ENCODE measurements at regions not wholly inside any gene's neighbourhood (a gene's known extent, or its start where the extent isn't known, plus 50 kb on each side); places are given as distances from the start of the nearest gene placed in this dataset.
A peak's percentile ranks its signal among the peaks of the same experiment; 100 is the strongest.

DNA sequence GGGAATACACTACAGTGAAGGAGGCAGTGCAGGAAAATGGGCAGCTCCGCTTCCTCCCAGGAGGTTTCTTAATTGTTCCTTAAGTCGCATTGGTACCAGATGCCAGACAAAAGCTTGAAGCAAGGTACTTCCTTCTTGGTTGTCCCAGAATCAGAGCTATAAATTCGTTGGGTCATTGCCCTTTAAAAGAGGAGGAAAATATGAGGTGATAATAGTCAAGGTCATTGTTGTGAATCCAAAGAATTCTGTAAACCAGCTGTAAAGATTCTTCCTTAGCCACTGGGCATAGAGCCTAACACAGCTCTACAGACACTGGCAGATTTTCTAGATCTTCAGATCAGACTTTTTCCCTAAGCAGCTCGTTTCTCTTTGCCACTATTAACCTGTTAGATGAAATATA, 444.1 kb upstream of the TLE4 start:
- no peak for DNase-seq

DNA sequence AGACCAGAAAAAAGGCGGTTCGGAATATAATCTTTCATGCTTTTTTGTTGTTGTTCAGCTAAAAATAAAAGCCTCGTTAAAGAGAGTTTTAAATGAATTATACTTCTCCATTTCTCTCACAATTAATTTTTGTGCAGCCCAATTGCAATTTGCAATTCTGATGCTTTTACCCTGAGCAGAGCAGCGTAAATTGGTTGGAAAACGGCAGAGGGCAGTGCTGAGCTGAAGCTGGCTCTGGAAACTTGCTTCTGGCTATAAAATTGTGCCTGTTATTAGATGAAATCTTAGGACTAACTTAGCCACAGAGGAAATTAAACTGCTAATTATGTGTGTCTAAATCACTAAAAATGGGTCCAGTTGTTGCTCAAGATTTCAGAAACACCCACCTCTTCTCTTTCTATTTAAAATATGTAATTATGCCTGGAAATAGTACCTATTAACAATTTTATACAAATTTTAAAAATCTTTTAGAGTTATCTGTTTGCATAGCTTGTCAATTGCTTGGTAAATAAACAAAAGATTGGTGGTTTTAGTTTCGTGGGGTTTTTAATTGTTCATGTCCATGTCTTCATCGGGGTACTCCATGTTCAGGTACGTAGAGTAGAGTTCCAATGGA, 441.8 kb upstream of the TLE4 start:
- DNase-seq = peak; percentile 18

DNA sequence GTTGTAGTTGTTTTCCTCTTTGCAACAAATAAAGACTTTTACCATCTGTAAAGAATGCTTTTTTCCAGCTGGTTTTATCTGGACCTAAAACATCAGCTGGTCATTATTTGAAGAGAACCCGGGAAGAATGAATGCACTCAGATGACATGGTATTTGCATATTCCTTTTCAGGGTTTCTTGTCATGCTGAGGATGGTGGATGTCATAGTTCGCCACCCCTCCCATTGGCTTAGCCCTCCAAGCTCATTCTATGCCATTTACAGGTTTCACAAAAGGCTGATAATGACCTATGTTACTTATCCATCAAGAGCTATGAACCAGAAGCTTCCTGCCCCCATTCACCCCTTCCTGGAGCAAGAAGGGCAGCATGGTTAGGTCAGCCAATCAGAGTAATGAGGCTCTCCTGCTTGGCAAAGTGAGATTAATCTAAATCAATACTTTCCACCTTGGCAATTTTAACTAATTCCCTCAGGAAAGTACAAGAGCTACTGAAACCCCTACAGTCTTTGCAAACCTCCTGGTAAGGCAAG, 440.5 kb upstream of the TLE4 start:
- no peak for DNase-seq

DNA sequence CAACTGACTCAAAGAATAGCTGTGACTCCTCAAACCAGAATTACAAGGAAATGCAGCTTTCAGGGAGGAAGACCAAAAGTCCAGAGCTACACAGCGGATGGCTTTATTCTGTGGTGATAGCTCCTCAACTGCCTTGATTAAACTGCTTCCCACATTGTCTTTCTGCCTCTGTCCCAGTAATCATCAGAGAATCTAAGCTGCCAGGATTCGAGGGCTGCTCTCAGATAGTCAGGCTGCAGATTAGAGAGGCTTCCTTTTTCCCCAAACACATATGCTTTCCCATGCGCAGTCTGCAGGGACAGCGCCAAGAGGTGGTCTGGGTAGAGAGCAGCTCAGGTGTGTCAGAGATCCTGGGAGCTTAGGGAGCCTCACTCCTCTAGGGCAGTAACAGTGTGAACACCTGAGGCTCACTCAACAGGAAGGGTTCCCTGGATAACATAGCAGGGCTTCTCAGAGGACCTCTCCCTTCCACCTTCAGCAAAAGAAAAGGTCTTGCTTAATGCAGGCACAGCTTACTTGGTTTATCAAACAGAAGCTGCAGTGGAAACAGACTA, 439.9 kb upstream of the TLE4 start:
- DNase-seq = no peak

DNA sequence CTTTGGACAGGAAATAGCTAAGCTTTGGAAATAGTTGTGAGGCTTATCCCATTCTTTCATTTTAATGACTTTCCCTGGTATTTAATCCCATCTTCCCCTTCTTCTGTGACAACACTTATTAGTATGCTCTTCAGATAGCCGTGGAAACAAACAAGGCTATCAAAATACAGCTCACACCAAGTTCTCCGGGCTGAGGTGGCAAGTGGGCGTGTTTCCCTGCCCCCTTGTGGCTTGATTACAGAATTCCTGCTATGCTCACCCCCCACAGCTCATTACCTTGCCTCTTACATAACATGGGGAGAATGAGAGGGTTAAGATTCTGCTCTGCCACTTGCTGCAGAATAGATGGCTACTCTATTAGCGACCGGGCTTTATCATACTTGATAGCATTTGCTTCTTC, 437.1 kb upstream of the TLE4 start:
- DNase-seq = no peak

DNA sequence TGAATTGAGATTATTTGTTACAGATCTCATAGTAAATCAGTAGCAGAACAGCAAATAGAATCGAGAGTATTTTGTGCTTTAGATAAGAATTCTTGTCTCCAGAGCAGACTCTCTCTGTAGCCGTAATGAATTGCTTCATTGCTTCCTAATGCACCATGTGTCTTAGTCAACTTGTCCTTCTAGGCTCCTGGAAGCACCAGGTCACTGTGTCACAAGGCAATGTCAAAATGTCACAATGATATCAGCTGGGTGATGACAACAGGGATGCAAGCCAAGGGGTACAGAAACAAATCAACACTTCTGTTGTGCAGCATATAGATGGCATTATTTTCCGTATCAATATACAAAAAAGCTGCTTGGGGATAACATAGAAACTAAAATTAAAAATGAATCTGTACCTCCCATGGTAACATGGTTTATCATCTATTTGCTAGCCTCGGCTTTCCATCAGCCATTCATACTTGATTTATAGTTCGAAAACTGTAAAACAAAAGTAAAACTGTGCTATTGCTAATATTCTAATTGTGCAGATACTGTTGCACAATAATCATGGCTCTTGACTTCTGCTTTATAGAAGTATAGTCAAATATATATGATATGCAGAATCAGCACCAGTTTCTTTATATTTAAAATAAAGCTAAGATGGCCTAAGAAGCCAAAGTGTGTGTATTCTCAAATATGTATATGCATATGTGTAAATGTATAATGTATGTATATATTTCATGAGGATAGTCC, 435.9 kb upstream of the TLE4 start:
- DNase-seq = no peak

DNA sequence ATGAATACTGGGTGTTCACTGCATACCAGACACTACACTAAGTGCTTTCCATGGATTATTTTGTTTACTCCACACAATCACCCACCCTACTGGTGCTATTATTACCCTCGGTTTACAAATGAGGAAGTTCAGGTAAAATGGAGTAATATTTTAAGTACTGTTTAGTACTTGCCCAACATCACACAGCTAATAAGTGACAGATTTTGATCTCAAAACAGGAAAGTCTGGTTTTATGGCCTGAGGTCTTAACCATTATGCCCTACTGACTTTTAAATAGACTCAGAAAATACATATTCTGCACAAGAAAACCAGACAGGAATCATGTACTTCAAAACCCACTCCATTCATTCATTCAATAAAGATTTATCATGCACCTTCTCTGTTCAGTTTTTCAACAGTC, 431.0 kb upstream of the TLE4 start:
- no peak for DNase-seq

DNA sequence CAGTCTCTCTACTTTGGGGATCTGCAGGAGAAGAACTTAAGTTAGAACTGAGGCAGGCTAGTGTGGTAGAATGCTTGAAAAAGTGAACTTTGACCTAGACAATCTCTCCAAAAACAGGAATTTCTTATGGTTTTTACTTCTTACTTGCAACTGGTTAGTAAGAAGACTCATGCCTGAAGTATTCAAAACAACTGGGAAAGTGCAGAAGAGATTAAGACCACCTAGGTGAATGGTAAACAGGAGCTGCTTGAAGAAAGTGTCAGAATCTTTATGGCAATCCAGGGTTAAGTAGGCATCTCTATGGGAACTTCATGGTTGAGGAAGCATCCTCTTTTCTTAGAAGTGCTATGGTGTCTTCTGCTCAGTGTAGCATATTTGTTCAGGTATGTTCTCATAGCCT, 428.6 kb upstream of the TLE4 start:
- no peak for DNase-seq

DNA sequence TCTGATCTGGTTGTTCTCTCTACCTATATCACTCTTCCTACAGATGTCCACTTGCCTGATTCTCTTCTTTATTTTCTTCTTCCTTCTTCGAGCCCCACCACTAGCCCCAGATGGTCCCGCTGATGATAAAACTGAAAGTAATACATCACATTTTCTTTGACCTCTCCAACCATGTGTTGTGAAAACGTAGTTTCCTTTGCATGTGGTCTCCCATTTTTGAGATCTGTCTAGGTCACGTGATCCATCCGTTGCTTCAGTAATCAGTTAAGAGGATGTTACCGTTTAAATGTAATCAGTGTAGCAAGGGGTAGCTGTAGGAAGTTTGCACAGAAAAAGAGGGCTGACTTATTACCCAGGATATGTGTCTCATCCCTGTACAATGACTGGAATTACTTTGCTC, 426.3 kb upstream of the TLE4 start:
- DNase-seq = no peak

DNA sequence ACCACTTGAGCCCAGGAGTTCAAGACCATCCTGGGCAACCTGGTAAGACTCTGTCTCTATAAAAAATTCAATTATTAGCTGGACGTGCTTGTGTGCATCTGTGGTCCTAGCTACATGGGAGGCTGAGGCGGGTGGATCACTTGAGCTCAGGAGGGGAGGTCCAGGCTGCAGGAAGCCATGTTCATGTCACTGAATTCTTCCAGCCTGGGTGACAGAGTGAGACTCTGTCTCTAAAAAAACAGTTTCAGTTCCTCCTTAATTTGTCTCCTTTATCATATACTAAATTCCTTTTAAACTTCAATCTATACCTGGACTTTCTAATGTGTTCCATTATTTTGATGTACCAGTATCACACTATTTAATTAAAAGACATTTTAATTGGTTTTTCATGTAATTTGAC, 422.2 kb upstream of the TLE4 start:
- DNase-seq = no peak

DNA sequence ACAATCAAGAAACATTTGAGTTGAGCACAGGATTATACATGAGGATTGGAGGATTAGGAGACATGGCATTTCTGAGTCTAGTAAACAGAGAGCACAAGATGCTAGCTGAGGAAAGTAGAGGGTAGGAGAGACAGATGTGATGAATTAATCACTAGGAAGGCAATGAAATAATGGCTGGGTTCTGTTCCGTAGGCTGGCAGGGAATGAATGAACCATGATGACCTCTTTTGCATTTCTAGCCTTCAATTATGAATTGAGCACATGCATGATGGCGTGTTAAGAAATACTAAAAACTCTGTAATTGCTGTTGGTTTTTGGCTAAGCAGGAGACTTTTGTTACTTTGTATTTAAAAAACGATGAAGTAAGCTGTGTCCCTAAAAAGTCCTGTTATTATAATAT, 420.0 kb upstream of the TLE4 start:
- DNase-seq = no peak

DNA sequence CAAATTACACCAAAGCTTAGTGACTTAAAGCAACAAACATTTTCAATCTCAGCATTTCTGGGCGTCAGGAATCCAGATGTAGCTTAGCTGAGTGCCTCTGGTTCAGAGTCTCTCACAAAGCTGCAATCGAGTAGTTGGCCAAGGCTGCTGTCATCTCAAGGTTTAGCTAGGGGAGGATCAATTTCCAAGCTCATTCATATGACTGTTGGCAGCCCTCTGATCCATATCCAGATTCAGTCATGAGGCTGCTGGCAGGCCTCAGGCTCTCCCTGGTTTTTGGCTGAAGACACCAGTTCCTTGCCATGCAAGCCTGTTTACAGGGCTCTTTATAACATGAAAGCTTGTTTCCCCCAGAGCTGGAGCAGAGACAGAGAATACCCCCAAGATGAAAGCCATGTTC, 419.5 kb upstream of the TLE4 start:
- DNase-seq = no peak

DNA sequence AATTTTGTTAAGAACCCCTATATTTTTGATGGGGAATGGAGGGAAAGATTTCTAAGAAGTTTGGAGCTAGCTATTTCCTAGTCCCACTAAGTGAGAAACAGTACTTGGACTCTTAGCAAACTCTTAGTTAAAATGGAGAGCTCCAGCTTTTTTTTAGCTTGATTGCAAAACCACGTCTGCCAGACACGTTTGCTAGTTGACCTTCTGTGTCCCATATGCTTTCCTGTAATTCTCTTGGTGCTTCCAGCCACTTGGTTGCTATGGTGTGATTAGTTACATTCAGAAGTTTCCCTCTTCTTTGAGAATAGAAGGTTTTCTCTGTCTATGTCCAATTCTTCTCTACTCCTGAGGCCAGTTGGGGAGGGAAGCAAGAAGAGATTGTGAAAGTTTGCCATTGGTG, 417.0 kb upstream of the TLE4 start:
- DNase-seq = no peak

DNA sequence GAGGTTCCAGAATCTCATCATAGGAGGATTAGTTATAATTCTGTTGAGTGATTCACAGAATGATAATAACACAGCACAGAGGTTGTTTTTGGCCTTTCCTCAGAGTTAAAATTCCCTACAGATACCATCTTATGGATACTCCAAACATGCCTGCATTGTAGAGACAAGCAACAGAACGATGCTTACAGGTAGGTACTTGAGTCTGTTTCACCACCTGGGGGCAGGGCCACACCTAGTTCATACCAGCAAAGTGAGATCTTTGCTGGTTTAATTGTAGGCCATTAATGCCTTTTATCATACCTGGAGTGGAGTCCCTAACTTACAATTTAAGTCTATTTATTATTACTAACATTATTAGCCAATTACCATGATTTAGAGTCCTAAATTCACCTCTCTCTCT, 416.5 kb upstream of the TLE4 start:
- DNase-seq = no peak

DNA sequence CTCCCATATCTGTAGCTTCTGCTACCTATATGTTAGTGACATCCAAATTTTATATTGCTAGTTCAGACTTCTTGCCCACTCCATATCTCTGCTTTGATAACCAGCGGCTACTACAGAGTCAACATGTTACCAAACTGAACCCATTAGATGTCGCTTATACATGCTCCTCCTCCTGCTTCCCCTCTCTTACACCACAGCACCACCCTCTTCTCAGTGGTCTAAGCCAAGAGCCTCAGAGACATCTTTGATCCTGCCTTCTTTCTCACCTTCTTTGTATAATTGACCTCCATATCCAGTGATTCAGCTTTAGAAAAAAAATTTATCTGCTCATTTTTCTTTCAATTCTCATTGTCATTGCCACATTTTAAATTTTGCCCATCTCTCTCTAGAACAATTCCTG, 408.2 kb upstream of the TLE4 start:
- DNase-seq = no peak

DNA sequence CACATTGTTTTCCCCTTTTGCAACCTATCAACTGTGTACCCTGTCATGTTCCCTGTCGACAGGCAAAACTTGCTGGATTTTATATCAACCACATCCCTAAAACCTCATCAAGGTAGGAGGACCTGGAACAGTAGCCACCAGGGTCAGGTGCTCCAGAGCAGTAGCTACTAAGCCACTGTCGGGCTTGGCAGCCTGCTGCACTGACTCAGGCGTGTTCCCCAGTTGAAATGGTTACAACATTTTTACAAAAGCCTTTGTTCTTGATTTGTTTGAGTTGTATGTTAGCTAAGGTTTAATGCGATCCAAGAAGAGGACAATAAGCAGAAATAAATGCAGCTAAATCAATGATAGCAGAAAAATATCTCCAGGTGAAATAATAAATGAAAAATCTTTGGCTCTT, 407.4 kb upstream of the TLE4 start:
- no peak for DNase-seq

DNA sequence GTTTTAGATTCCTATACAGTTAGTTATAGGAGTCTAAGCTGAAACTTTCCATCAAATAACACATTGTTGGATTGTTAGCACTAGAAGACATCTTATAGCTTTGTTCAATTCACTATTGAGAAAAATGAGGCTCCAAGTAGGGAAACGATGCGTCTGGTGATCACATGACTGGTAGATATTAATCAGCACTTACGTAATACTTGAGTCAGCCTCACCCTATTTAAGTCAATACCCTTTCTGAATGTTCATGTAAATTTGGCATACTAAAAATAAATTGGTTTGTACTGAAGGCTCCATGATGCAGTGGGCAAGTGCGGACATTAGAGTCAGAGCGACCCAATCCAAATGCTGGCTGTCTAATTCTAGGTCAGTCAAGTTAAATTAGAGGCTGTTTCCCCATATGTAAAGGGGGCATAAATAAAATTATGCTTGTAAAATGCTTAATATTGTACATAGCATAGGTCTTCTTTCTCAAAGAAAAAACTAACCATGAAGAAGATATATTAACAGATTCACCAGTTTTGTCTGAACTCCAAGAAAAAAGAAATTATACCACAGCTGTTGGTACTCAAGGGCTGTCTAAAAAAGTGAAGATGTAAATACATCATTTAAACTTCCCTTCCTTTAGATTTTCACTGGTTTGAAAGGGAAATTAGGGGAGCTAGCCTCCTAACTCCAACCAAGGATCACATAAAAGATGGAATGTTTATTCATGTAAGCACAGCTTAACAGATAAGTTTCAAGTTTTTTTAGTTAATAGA, 406.6 kb upstream of the TLE4 start:
- peak; percentile 1 for DNase-seq

DNA sequence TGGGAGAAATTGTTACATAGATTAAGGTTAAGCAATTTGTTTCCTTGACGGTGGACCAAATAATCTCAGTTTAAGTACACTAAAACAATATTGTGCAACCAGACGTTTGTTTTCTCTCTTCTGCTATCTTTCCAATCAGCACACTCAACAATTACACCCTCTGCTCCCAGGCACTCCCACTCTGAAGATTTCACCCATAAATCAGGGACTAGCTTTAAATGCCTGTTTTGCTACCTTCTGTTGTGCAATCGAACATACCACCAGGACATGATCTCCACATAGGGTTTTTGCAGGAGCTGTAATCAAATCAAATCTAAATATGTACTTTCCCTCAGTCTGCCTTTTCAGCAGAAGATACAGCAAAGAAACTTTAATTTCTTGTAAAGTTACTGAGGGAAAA, 405.8 kb upstream of the TLE4 start:
- no peak for DNase-seq

DNA sequence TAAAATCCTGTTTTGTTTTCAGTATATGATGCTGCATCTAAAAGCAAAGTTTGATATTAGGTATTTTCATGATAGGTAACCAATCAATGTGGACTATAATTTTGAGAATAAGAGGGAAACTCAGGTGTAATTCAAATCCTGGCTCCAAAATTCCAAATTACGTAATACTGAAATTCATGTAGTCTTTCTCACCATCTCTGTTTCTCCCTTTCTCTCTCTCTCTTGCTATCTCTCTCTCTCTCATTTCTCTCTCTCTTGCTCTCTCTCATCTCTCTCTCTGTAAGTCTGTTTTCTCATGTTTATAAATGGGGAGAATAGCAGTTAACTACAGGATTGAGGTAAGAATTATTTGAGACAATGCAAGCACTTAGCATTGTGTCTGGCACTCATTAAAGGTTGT, 401.1 kb upstream of the TLE4 start:
- DNase-seq = no peak

DNA sequence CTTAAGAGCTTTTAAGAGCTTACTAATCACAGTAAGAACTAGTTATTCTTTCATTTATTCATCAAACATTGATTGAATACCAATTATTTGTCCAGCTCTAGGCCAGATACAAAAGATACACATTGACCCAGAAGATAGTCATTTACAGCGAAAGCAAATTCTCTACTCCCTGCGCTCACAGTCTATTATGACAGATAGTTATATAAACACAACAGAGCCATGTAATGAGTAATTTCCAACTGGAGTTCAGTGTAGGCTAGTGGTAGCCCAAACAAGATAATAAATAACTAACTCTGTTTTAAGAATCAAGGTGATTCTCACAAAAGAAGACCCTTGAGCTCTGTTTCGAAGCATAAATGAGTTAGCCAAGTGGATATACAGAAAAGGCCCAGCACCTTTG, 397.8 kb upstream of the TLE4 start:
- DNase-seq = no peak

DNA sequence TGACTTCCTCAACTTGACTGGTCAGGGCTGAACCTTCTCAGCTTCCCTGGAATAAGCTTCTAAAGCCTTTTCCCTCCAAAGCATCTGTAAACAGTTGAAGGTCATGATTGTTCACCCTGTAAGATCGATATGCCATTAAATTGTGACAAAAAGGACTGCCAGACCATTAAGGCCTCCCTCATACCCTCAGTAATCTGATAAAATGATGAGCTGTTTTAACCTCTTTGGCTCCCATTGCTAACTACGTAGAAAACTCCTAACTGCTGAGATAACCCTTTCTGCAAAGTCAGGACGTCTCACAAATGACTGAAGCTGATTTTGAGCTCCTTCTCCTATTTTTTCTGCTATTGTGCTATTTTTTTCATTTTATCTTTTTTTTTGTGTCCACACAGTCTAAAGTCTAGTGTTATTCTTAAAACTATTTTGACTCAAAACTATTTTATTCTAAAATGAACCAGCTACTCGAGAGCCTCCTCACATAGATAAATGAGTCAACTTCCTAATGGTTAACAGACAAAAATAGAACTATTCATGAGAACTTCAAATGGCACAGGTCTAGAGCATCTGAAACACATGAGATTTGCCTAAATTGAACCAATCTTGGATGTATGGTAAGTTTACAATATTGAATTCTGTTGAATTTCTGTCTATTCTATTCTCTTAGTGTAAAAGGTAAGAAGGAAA, 395.6 kb upstream of the TLE4 start:
- no peak for DNase-seq

DNA sequence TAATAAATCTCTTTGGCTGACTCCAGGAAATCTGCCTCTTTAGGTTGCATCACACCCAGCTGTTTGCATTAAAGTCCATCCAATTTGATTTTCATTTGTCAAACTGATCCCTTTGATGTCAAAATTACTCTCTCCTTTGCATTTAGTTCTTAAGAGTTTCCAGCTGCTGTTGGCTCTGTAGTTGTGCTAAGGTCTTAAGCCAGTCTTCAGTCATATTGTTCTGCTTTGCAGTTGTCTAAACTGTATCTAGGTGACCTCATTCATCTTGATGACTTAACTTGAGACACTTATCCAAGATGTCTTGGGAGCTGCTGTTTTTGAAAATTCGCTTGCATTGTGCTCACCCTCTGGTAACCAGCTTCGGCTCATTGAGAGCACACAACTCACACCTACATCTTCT, 386.9 kb upstream of the TLE4 start:
- DNase-seq = no peak

DNA sequence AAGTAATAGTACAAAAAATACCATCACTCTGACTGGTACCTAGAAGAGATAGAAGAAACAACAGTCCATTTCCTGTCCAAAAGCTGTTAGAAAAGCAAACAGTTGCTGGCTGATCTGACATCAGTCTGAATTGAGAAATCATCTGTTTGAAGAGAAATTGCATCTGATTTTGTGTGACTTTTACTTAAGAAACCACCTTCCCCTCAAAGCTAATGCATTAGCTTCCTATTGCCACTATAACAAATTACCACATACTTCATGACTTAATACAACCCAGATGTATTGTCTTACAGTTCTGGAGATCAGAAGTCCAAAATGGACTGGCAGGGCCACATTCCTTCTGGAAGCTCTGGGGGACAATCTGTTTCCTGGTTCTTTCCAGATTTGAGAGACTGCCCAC, 385.9 kb upstream of the TLE4 start:
- DNase-seq = no peak

All from activated CD4-positive, alpha-beta T cell treated with anti-CD3 and anti-CD28 coated beads, Interleukin-10, Interleukin-2, amounts not matched to agents 100 ng/mL and 50 ng/mL, durations not matched to agents 16 hours and 8 hours (primary cell).